ENCODE measurements at regions not wholly inside any gene's neighbourhood (a gene's known extent, or its start where the extent isn't known, plus 50 kb on each side); places are given as distances from the start of the nearest gene placed in this dataset.

- H3K36me3 ChIP-seq = no peaks in the 10 kb centered on the region
- H3K27ac ChIP-seq (replicated peaks in 1 of 4) = no peak overlapping the region
- H3K9me3 ChIP-seq = no peaks in the 10 kb centered on the region
- no peak for TF ChIP-seq POLR2AphosphoS5 (IDR thresholded peaks at IDR 0.05)
- H3K4me1 ChIP-seq = no peaks in the 10 kb centered on the region
- intact Hi-C loops (cut with DNase I) = no loop called here
- DNase-seq (ENCODE audit: extremely low spot score) = no peak
- H3K4me3 ChIP-seq = no peak overlapping the region
- whole genome bisulfite sequencing = 81% methylated on average over 2 of the region's 2 CpGs
- H3K27me3 ChIP-seq = no peaks in the 10 kb centered on the region
Measured at GRCh38 chr17:70266394-70266793, 97.1 kb downstream of the KCNJ2 start.

- Histone ChIP-seq H3K27me3 (no peaks in the 10 kb centered on the region), H3K36me3 (no peaks in the 10 kb centered on the region), H3K27ac (replicated peaks in 1 of 4) (no peak overlapping the region), H3K4me3 (no peak overlapping the region), H3K9me3 (no peaks in the 10 kb centered on the region), H3K4me1 (no peaks in the 10 kb centered on the region)
- no peak for DNase-seq (ENCODE audit: extremely low spot score)
- intact Hi-C loops (cut with DNase I) = no loop called here
- 92% methylated on average over 1 of the region's 1 CpG for WGBS
- TF ChIP-seq POLR2A (IDR thresholded peaks at IDR 0.05; ENCODE audit: low read depth) = no peak
- no peak for TF ChIP-seq CTCF (IDR thresholded peaks at IDR 0.05)
- no peak for TF ChIP-seq POLR2AphosphoS5 (IDR thresholded peaks at IDR 0.05)
- no peak for TF ChIP-seq EP300 (IDR thresholded peaks at IDR 0.05)
Measured at GRCh38 chr17:70268383-70268782, 99.1 kb downstream of the KCNJ2 start.

- intact Hi-C loops (cut with DNase I) = no loop called here
- TF ChIP-seq POLR2AphosphoS5 (IDR thresholded peaks at IDR 0.05) (no peak), POLR2A (IDR thresholded peaks at IDR 0.05; ENCODE audit: low read depth) (no peak), CTCF (IDR thresholded peaks at IDR 0.05) (no peak), EP300 (IDR thresholded peaks at IDR 0.05) (no peak)
- no peak overlapping the region for H3K4me3 ChIP-seq
- WGBS = 81% methylated on average over 7 of the region's 7 CpGs
- no peak for DNase-seq (ENCODE audit: extremely low spot score)
- H3K27me3 ChIP-seq = no peaks in the 10 kb centered on the region
- H3K27ac ChIP-seq (replicated peaks in 1 of 4) = no peak overlapping the region
- H3K9me3 ChIP-seq = no peaks in the 10 kb centered on the region
- no peaks in the 10 kb centered on the region for H3K4me1 ChIP-seq
- H3K36me3 ChIP-seq = no peaks in the 10 kb centered on the region
Measured at GRCh38 chr17:70270554-70270953, 101.2 kb downstream of the KCNJ2 start.

- WGBS = 81% methylated on average over 3 of the region's 3 CpGs
Measured at GRCh38 chr17:70271200-70271599, 101.9 kb downstream of the KCNJ2 start.

GRCh38 chr17:70271672-70272071 is 102.3 kb downstream of the KCNJ2 start:
- H3K4me3 ChIP-seq = no peak overlapping the region
- WGBS = 100% methylated on average over 3 of the region's 3 CpGs
- TF ChIP-seq EP300 (IDR thresholded peaks at IDR 0.05) (no peak), CTCF (IDR thresholded peaks at IDR 0.05) (no peak), POLR2A (IDR thresholded peaks at IDR 0.05; ENCODE audit: low read depth) (no peak), POLR2AphosphoS5 (IDR thresholded peaks at IDR 0.05) (no peak)
- no peaks in the 10 kb centered on the region for H3K4me1 ChIP-seq
- DNase-seq (ENCODE audit: extremely low spot score) = no peak
- no peaks in the 10 kb centered on the region for H3K36me3 ChIP-seq
- intact Hi-C loops (cut with DNase I) = no loop called here
- H3K27ac ChIP-seq (replicated peaks in 1 of 4) = no peak overlapping the region
- no peaks in the 10 kb centered on the region for H3K9me3 ChIP-seq
- H3K27me3 ChIP-seq = no peaks in the 10 kb centered on the region

More at GRCh38 chr17:70271200-70271599, 101.9 kb downstream of the KCNJ2 start:
- no peaks in the 10 kb centered on the region for H3K36me3 ChIP-seq
- intact Hi-C loops (cut with DNase I) = no loop called here
- H3K27me3 ChIP-seq = no peaks in the 10 kb centered on the region
- no peak overlapping the region for H3K4me3 ChIP-seq
- no peaks in the 10 kb centered on the region for H3K4me1 ChIP-seq
- no peaks in the 10 kb centered on the region for H3K9me3 ChIP-seq
- H3K27ac ChIP-seq (replicated peaks in 1 of 4) = no peak overlapping the region
- DNase-seq (ENCODE audit: extremely low spot score) = no peak
- TF ChIP-seq POLR2AphosphoS5 (IDR thresholded peaks at IDR 0.05) (no peak), POLR2A (IDR thresholded peaks at IDR 0.05; ENCODE audit: low read depth) (no peak), CTCF (IDR thresholded peaks at IDR 0.05) (no peak), EP300 (IDR thresholded peaks at IDR 0.05) (no peak)
